Ecto neural progenitor cell (in vitro differentiated cells): ENCODE measurements at regions not wholly inside any gene's neighbourhood (a gene's known extent, or its start where the extent isn't known, plus 50 kb on each side); places are given as distances from the start of the nearest gene placed in this dataset.

Source experiments
- DNase-seq: peaks from one replicate; pipeline ENCODE4 v3.0.0-alpha.2; 2018; ENCODE audit warnings: low spot score

GRCh38 chr17:77266891-77267341 lies 126.1 kb downstream of the SEC14L1 start:
- DNase-seq: peak; percentile 77

DNA sequence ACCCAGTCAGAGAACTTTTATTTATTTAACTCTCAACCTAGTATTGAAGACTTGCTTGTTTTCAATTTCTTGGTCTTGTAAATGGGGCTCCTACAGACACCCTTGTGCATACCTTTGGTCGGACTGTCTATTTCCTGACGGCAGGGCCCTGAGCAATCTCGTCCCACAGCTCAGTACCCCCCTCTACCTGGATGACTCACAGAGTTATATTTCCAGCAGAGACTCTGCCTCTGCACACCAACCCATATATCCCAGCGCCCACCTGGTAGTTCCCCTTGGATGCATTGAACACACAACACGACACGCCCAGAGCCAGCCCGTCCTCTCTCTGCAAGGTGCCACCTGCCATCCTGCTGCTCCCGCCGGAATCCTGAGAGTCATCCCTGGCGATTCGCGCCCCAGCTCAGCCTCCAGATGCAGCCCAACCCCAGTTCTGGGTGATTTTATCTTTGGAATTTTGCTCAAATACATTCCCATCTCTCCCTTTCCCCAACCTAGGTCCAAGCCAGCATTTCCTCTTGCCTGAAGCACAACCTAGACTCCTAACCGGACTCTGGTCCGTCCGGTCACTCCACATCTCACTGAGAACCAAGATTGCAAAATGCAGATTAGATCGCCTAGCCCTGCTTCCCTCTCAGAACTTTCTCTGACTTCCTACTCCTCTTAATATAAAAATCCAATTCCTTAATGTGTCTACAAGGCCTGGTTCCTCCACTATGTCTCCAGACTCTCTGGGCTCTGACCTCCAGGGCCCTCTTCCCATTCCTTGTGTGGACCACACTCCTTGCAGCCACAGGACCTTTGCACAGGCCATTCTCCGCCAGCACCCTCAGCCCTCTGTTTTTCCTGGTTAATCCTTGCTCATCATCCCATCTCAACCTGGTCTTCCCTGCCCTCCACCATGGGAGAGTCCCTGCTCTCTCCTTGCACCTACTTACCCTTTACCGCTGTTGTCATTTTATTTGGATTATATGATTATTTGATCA lies 129.2 kb downstream of the SEC14L1 start:
- no peak for DNase-seq

- DNase-seq: no peak
Observed at GRCh38 chr17:77271411-77271810, 130.6 kb downstream of the SEC14L1 start.

- DNase-seq: no peak
Observed at GRCh38 chr17:77273397-77274085, 132.8 kb downstream of the SEC14L1 start.

DNA sequence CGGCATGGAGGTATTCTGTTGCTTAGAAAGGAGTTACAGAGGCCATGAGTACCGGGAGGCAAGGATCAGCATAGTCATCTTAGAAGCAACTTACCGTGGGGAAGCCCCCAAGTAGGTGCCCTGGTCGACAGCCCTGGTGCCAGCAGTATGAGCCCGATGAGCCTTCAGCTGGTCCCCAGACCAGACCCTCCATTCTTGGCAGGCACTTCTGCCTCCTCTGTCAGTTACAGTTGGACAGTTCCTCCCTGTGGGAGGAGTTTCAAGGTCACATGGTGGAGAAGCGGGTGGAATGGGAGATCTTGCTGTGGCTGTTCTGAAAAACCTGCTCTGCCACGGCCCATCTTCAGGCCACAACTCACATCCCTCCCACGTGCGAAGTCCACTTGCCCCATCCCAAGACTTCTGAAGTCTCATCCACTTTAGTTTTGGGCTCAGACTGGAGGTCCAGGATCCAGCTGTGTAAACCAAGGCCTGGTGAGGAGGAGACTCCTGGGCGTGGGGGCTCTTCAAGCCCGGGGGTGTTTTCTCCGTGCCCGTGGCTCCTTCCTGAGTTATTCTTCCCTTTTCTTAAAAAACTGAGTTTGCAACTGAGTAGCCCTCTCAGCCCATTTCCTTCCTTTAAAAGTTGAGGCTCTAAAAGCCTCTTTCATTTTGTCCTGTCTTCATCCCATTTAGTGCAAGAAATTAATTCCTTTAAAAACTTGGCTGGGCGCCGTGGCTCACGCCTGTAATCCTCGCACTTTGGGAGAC lies 133.5 kb downstream of the SEC14L1 start:
- no peak for DNase-seq

- DNase-seq: no peak
Observed at GRCh38 chr17:77279448-77280303, 138.9 kb downstream of the SEC14L1 start.

- no peak for DNase-seq
Observed at GRCh38 chr17:77280304-77281121, 139.7 kb downstream of the SEC14L1 start.

DNA sequence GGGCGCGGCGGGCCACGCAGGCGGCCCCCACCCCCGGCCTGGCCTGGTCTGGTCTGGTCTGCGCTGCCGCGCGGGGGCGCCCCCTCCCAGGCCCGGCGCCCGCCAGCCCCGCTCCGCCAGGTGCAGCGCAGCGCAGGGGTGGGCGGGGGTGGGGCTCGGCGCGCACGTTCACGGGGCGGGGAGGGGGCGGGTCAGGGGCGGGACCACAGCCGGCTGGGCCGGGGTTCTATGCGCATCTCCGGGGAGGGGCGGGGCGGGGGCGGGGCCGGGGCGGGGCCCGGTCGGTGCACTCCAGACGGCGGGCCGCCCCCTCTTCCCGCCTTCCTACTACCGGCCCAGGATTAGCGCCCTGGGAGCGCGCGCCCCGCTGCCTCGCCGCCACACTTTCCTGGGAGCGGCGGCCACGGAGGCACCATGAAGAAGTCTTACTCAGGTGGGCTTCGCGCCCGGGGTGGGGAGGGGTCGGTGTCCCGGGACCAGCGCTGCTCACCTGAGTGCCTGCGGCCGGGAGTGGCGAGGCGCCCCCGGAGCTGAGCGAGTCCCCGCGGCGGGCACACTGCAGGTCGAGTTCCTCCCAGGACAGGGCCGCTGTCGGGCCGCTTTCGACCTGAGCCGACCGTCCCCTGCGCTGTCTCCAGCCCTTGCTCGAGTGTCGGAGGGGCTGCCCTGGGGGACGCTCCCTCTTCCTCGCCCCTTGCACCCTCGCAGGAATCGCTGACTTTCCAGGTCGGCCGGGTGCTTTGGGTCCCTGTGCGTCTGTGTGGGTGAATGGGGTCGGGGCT lies 140.5 kb downstream of the SEC14L1 start:
- DNase-seq: peak; percentile 90

DNA sequence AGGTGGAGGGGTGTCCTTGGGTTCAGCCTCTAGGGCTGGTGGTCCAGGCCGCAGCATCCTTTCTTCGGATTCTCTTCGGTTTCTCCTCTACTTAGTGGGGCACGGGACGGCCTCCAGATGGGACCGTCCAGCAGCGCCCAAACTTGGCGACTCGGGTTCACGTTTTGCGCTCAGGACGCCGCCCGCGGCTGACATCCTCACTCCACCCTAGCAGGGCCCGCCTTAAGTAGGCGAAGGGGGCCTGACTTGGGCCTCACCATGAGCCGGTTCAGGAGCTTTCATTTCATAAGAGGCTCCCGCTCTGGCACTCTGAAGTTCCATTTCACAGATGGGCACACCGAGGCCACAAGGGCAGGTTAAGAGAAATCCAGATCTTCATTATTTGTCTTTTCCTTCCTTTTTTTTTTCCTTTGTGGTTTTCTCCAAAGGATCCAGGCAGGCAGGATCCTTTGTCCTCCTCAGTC lies 141.2 kb downstream of the SEC14L1 start:
- no peak for DNase-seq

- DNase-seq: no peak
Observed at GRCh38 chr17:77282524-77283515, 142.1 kb downstream of the SEC14L1 start.

- no peak for DNase-seq
Observed at GRCh38 chr17:77284023-77284617, 143.4 kb downstream of the SEC14L1 start.

DNA sequence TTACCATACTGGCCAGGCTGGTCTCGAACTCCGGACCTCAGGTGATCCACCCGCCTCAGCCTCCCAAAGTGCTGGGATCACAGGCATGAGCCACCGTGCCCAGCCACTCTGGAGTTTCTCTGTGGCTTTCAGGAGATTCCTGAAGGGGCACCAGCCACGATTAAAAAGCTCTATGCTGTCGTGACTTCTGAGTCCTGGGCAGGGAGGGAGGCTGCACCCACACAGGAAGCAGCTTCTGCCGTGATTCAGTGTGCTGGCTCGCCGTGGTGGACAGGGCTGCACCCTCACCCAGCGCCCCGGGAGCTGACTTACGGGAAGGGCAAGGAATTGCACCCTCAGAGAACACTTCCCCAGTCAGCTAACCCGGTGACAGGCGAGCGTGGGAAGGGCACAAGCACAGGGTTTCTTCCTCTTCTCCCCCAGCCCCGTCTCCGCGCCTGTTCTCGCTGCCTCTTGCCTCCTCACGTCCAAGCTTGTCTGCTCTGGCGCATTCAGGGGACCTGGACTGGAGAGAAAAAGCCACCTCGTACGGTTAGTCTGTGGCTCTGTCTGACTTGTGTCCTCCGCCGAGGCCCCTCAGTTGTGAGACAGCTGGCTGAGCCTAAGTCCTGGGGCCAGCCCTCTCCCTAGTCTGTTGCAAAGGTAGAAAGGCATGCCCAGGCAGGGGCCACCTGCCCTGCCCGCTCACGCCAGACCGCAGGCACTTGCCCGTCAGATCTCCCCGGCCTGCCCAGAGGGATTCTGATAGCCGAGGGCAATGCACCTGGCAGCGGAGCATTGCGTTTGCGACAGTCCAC lies 145.0 kb downstream of the SEC14L1 start:
- DNase-seq: no peak

GRCh38 chr17:77286391-77286640 lies 145.5 kb downstream of the SEC14L1 start:
- no peak for DNase-seq

DNA sequence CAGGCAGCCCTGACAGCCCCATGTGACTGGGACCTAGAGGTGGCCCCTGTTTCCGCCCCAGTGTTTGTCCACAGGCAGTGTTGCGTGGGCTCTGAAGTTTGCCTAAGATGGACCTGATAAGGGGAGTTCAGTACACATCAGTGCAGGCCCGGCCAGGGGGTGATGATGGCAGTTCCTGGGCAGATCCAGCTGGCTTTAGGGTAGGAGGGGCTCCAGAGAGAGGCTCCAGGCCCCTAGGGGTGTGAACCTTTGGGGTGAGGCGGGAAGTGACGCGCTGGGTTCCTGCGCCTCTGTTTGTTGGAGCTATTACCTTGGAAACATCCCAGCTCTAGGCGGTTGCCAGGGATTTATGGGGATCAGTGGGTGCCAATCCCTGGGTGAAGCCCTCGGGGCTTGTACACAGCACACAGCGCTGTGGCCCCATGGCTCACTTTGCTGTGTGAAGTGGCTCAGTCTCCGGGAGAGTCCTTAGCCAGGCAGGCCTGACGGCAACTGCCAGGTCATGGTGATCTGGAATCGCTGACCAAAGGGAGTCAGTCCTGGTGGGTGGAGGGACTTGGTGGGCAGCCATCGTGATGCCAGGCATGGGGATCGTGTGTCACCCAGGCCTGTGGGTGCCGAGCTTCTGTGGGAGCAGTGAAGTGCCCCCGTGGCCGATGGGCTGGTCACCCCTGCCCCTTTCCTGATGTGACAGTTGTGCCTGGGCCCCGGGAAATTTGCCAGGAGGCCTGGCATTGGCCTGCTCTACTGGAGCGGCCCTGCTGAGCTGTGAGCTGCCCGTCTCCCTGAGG lies 146.1 kb downstream of the SEC14L1 start:
- DNase-seq: no peak

- DNase-seq: peak; percentile 78
Observed at GRCh38 chr17:77287432-77288068, 146.8 kb downstream of the SEC14L1 start.

DNA sequence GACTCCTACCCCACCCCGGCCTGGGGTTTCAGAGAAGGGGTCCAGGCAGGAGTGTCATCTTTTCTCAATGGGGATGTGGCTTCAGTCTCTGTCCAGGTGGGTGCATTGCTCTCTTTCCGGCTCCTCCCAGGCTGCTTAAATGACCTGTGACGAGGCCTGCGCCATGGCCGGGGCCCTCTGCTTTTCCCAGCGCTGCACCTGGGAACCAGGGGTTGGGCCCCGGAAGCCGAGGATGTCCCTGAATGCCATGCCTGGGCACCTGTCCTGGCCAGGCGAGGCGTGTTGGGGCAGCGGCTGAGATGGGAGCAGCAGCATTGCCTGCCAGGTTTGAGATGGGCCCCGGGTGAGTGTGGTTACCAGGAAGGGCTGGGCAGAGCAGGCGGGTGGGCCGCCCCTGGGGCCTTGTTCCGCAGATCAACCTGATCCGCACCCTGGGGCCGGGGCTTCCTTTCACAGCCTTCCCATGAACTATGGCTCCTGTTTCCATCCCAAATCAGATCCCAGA lies 147.4 kb downstream of the SEC14L1 start:
- DNase-seq: no peak
